ENCODE measurements at regions not wholly inside any gene's neighbourhood (a gene's known extent, or its start where the extent isn't known, plus 50 kb on each side); places are given as distances from the start of the nearest gene placed in this dataset.

- no peak for DNase-seq (ENCODE audit: low spot score)
- no peak for TF ChIP-seq CTCF (conservative IDR thresholded peaks at IDR 0.05; ENCODE audit: low read depth)
- ChIA-PET CTCF (no interaction called here), POLR2A (ENCODE audit: low non-redundant PET) (no interaction called here)
- H3K27ac ChIP-seq, result no peak overlapping the region
Observed at GRCh38 chr21:28317177-28317950, 675.3 kb downstream of the LTN1 start.

GRCh38 chr21:28311411-28312190 is 681.1 kb downstream of the LTN1 start:
- H3K27ac ChIP-seq, result no peak overlapping the region
- DNase-seq (ENCODE audit: low spot score), result no peak
- POLR2A ChIA-PET (ENCODE audit: low non-redundant PET), result no interaction called here
- TF ChIP-seq CTCF (conservative IDR thresholded peaks at IDR 0.05; ENCODE audit: low read depth), result no peak
- CTCF ChIA-PET, result no interaction called here

GRCh38 chr21:28310711-28311110 is 682.0 kb downstream of the LTN1 start:
- DNase-seq (ENCODE audit: low spot score), result no peak
- H3K27ac ChIP-seq, result no peak overlapping the region
- ChIA-PET CTCF (no interaction called here), POLR2A (ENCODE audit: low non-redundant PET) (no interaction called here)
- TF ChIP-seq CTCF (conservative IDR thresholded peaks at IDR 0.05; ENCODE audit: low read depth), result no peak

- H3K27ac ChIP-seq, result no peak overlapping the region
- DNase-seq (ENCODE audit: low spot score), result no peak
- ChIA-PET CTCF (no interaction called here), POLR2A (ENCODE audit: low non-redundant PET) (no interaction called here)
- no peak for TF ChIP-seq CTCF (conservative IDR thresholded peaks at IDR 0.05; ENCODE audit: low read depth)
Observed at GRCh38 chr21:28310171-28310685, 682.4 kb downstream of the LTN1 start.

GRCh38 chr21:28309596-28309995 is 683.1 kb downstream of the LTN1 start:
- no peak for DNase-seq (ENCODE audit: low spot score)
- POLR2A ChIA-PET (ENCODE audit: low non-redundant PET), result no interaction called here
- CTCF ChIA-PET, result no interaction called here
- H3K27ac ChIP-seq, result no peak overlapping the region
- no peak for TF ChIP-seq CTCF (conservative IDR thresholded peaks at IDR 0.05; ENCODE audit: low read depth)

GRCh38 chr21:28308516-28308915 is 684.2 kb downstream of the LTN1 start:
- POLR2A ChIA-PET (ENCODE audit: low non-redundant PET), result no interaction called here
- no peak for DNase-seq (ENCODE audit: low spot score)
- TF ChIP-seq CTCF (conservative IDR thresholded peaks at IDR 0.05; ENCODE audit: low read depth), result no peak
- CTCF ChIA-PET, result no interaction called here
- no peak overlapping the region for H3K27ac ChIP-seq

Measured in RWPE1 (cell line).